SU-DHL-6 (cell line): ENCODE measurements at regions not wholly inside any gene's neighbourhood (a gene's known extent, or its start where the extent isn't known, plus 50 kb on each side); places are given as distances from the start of the nearest gene placed in this dataset.

ENCODE experiments used
- H2AFZ ChIP-seq: fragments of 200-600 bp; sonication (generic); 2 replicates; pipeline ENCODE4 v1.6.1; 2014; ENCODE audit warnings: low read depth, mild to moderate bottlenecking, moderate library complexity, mixed read lengths, antibody characterized with exemption, low read length; ENCODE audit not compliant: severe bottlenecking
- H3F3A ChIP-seq: fragments of 200-600 bp; shearing (Covaris generic); 2 replicates; pipeline ENCODE4 v1.6.0; 2016; ENCODE audit warnings: antibody characterized with exemption, mild to moderate bottlenecking; ENCODE audit not compliant: insufficient read depth
- H3K27ac ChIP-seq: fragments of 200-600 bp; sonication (generic); 2 replicates; pipeline ENCODE4 v1.5.1; 2016; ENCODE audit warnings: low read depth, mild to moderate bottlenecking, low read length, moderate library complexity, mixed read lengths
- H3K27me3 ChIP-seq: fragments of 200-600 bp; sonication (generic), shearing (Covaris generic); 2 replicates; pipeline ENCODE4 v1.6.0; 2014; ENCODE audit warnings: mild to moderate bottlenecking, low read length
- H3K36me3 ChIP-seq: fragments of 200-600 bp; sonication (generic); 2 replicates; pipeline ENCODE4 v1.6.1; 2014; ENCODE audit warnings: mild to moderate bottlenecking, low read length, mixed read lengths
- H3K4me2 ChIP-seq: fragments of 300-600, 200-600 bp; shearing (Covaris generic), sonication (generic); 2 replicates; pipeline ENCODE4 v1.6.0; 2014; ENCODE audit warnings: low read length, low read depth, mild to moderate bottlenecking; ENCODE audit not compliant: poor library complexity, severe bottlenecking
- H3K4me3 ChIP-seq: fragments of 200-600 bp; sonication (generic); 2 replicates; pipeline ENCODE4 v1.5.1; 2014; ENCODE audit warnings: antibody characterized with exemption, low read length, mild to moderate bottlenecking, mixed read lengths; ENCODE audit not compliant: insufficient read depth, poor library complexity, severe bottlenecking
- H3K79me2 ChIP-seq: fragments of 200-600 bp; sonication (generic); 2 replicates; pipeline ENCODE4 v1.6.1; 2014; ENCODE audit warnings: mild to moderate bottlenecking, low read length, moderate library complexity; ENCODE audit not compliant: insufficient read depth
- H3K9ac ChIP-seq: fragments of 200-600 bp; sonication (generic); 2 replicates; pipeline ENCODE4 v1.7.0; 2014; ENCODE audit warnings: mild to moderate bottlenecking, low read length
- H3K9me2 ChIP-seq: fragments of 200-600 bp; sonication (generic); replicated peaks from 2 replicates; pipeline ENCODE4 v1.6.1; 2014; ENCODE audit warnings: low read length; ENCODE audit not compliant: insufficient read depth
- H3K9me3 ChIP-seq: fragments of 200-600 bp; sonication (generic); 2 replicates; pipeline ENCODE4 v1.6.1; 2014; ENCODE audit warnings: low read length, mixed read lengths; ENCODE audit not compliant: insufficient read depth
- H4K20me1 ChIP-seq: fragments of 200-600 bp; sonication (generic); 2 replicates; pipeline ENCODE4 v1.6.1; 2014; ENCODE audit warnings: low read depth, mild to moderate bottlenecking, antibody characterized with exemption, low read length, moderate library complexity, mixed read lengths
- EZH2phosphoT487 ChIP-seq: fragments of 200-600 bp; sonication (generic), shearing (Covaris generic); conservative IDR thresholded peaks from 2 replicates; pipeline ENCODE4 v1.6.1; 2018; ENCODE audit warnings: mild to moderate bottlenecking, antibody characterized with exemption, low read length, moderate library complexity, mixed read lengths
- TF ChIP-seq, protein P1 (sequence below): fragments of 200-600 bp; sonication (generic); IDR thresholded peaks from one replicate; pipeline ENCODE4 v1.5.1; 2017; ENCODE audit warnings: antibody characterized with exemption, mild to moderate bottlenecking, low read length, moderate library complexity; ENCODE audit not compliant: insufficient read depth, poor library complexity, severe bottlenecking

DNA sequence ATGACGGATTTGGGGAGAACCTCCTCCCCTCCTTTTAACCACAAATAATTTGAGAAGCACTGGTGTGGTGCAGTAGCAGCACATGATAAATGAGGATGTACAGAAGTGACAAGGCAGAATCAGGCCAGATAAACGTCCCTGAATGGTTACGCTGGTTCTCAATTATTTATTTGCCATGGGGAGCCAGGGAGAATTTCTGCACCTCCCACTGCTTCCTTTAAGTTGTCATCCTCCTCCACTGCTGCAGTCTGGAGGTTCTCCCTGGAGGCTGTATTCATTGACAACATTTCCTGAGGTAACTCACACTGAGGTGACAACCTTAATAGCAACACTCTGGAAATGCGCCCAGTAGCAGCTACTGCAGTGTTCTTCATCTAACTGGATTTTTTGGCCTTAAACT is 308.9 kb upstream of the SLITRK1 start:
- no peak overlapping the region for H3K4me2 ChIP-seq
- no peak for TF ChIP-seq EZH2phosphoT487
- TF ChIP-seq, protein P1, sequence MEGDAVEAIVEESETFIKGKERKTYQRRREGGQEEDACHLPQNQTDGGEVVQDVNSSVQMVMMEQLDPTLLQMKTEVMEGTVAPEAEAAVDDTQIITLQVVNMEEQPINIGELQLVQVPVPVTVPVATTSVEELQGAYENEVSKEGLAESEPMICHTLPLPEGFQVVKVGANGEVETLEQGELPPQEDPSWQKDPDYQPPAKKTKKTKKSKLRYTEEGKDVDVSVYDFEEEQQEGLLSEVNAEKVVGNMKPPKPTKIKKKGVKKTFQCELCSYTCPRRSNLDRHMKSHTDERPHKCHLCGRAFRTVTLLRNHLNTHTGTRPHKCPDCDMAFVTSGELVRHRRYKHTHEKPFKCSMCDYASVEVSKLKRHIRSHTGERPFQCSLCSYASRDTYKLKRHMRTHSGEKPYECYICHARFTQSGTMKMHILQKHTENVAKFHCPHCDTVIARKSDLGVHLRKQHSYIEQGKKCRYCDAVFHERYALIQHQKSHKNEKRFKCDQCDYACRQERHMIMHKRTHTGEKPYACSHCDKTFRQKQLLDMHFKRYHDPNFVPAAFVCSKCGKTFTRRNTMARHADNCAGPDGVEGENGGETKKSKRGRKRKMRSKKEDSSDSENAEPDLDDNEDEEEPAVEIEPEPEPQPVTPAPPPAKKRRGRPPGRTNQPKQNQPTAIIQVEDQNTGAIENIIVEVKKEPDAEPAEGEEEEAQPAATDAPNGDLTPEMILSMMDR, result no peak

DNA sequence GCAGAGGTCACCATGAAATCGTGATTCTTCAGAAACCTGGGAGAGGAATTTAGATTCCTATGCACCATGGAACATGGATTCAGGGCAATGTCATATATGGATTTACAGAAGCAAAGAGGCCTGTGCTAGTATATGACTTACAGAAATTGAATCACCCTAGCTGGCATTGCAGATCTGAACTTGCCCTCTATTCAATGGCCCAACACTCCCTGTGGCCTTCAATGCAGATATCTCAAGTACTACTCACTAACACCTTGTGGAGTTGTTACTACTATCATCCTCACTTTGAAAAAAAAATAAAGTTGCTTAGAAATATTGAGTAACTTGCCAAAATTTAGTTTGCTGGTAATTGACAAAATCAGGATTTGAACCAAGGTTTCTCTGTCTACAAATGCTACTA is 305.4 kb upstream of the SLITRK1 start:
- Histone ChIP-seq H4K20me1 (no peaks in the 10 kb centered on the region), H3F3A (no peaks in the 10 kb centered on the region), H3K36me3 (no peaks in the 10 kb centered on the region), H3K9me3 (no peaks in the 10 kb centered on the region), H3K4me3 (no peak overlapping the region), H3K79me2 (no peaks in the 10 kb centered on the region), H2AFZ (no peak overlapping the region), H3K9ac (no peak overlapping the region), H3K9me2 (no peaks in the 10 kb centered on the region), H3K27me3 (no peaks in the 10 kb centered on the region), H3K27ac (no peak overlapping the region), H3K4me2 (no peak overlapping the region)
- TF ChIP-seq EZH2phosphoT487, result no peak
- TF ChIP-seq, protein P1, result no peak

More for the DNA sequence above, 308.9 kb upstream of the SLITRK1 start:
- H3K9me2 ChIP-seq, result no peaks in the 10 kb centered on the region
- H3K9ac ChIP-seq, result no peak overlapping the region
- no peaks in the 10 kb centered on the region for H3K79me2 ChIP-seq
- no peak overlapping the region for H3K27ac ChIP-seq
- H3F3A ChIP-seq, result no peaks in the 10 kb centered on the region
- H3K9me3 ChIP-seq, result no peaks in the 10 kb centered on the region
- no peaks in the 10 kb centered on the region for H3K27me3 ChIP-seq
- H4K20me1 ChIP-seq, result no peaks in the 10 kb centered on the region
- H3K4me3 ChIP-seq, result no peak overlapping the region
- no peak overlapping the region for H2AFZ ChIP-seq
- no peaks in the 10 kb centered on the region for H3K36me3 ChIP-seq

DNA sequence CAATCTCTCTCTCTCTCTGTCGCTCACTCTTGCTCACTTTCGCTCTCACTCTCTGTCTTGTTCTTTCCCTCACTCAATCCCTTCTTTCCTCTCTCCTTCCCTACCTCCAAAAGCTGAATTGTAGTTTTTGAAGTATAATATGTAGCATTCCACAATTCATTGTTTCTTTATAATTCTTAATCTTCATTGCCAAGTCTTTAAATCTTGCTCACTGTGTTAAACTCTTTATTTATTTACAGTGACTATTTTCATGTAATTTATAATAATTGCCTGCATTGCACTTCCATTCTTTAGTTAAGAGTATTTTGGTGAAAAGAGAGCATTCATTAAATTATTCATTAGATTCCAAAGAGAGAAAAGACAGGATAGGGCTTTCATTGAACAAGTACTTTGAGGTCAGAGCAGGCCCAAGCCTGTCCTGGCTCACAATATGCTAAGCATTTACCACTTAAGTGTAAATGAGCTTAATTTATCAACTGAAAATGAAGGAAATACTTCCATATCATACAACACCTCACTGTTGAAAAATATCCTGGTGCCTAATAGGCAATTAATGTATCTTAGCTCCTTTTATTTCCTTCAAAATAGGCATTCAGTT is 257.4 kb upstream of the SLITRK1 start:
- H2AFZ ChIP-seq, result no peak overlapping the region
- TF ChIP-seq, protein P1, result no peak
- TF ChIP-seq EZH2phosphoT487, result no peak
- H3K27ac ChIP-seq, result no peak overlapping the region
- no peak overlapping the region for H3K4me2 ChIP-seq
- H3K79me2 ChIP-seq, result no peaks in the 10 kb centered on the region
- H3K27me3 ChIP-seq, result no peaks in the 10 kb centered on the region
- H3K4me3 ChIP-seq, result no peak overlapping the region
- no peak overlapping the region for H3K9ac ChIP-seq
- H4K20me1 ChIP-seq, result no peaks in the 10 kb centered on the region
- H3K9me3 ChIP-seq, result no peaks in the 10 kb centered on the region
- H3F3A ChIP-seq, result no peaks in the 10 kb centered on the region
- no peaks in the 10 kb centered on the region for H3K9me2 ChIP-seq
- H3K36me3 ChIP-seq, result no peaks in the 10 kb centered on the region
